NCI-H1048 (cell line): ENCODE measurements at regions not wholly inside any gene's neighbourhood (a gene's known extent, or its start where the extent isn't known, plus 50 kb on each side); places are given as distances from the start of the nearest gene placed in this dataset.

Experiments
- DNase-seq: peaks from one replicate; lab custom pipeline; 2025; lab: John Stamatoyannopoulos, UW

DNA sequence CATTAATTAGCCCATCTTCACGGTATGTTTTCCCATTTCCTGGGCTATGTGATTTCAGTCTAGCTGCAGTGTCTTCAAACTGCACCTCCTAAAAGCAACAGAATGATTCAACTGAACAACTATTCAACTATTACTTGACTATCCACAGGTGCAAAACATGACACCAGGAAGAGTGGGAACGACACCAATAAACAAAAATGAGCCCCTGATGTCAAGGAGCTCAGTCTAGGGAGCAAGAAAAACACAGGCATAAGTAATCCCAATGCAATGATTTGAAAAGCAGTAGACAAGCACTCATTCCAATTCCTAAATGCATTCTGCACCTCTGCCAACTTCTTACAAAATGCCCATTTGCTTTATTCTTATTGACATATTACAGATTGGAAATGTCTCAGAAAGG lies 285.6 kb downstream of the ETS1 start:
- no peak for DNase-seq

DNA sequence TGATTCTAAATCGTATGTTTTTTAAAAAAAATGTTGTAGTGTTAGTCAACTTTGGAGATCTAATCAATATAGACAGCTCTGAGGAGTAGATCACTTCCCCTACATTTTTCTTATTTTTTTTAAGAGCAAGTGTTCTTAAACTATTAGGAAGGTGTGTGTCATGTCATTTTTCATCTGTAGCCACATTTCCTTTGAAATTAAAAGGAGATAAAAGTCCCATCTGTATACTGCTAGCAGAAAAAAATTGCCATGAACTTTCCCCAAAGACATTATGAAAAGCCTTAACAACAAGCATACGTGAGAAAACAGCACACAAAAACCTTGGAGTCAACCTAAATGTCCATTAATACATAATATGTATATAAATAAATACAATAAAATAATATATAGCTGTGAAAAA lies 286.6 kb downstream of the ETS1 start:
- no peak for DNase-seq

DNA sequence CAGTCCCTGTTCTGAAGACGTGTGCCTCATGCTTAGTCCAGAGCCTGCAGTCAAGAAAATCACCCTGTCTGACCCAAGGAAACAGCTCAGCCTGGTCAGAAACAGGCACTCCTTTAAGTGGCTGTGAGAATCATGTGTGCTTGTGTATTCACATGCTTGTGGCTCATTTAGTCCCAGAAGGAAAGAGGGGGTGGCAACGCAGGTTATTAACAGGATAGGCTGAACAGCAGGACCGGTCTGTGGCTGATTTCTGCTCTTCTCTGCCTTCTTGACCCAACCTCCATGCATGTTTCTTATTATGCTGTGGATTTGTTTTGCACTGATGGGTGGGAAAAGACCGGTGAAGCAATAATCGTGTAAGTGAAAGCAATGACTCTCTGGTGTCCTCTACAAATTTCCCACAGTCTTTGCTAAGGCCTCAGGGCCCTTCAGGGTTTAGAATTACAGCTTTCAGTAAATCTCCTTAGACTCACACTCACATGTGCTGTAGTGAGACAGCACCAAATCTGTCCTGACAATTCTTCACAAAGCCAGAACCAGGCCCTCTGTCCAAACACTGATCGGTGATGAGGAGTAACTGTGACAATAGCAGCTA lies 288.1 kb downstream of the ETS1 start:
- DNase-seq, result no peak

DNA sequence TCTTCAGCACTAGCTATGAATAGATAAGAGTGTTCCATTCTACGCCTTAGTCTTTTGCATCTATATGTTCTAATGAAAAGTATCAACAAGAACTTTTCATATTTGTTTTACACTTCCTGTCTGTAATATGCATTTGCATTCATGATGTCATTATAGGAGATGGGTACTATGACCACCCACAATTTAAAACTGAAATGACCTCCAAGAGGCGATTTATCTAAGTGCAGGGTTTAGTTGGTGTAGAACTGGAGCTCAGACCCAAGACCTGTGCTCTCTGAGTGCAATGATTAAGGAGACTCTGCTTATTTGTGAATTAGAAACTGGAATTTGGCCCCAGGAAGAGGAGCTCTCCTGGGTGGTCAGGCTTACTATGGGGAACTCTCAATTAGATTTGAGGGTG lies 289.1 kb downstream of the ETS1 start:
- no peak for DNase-seq

DNA sequence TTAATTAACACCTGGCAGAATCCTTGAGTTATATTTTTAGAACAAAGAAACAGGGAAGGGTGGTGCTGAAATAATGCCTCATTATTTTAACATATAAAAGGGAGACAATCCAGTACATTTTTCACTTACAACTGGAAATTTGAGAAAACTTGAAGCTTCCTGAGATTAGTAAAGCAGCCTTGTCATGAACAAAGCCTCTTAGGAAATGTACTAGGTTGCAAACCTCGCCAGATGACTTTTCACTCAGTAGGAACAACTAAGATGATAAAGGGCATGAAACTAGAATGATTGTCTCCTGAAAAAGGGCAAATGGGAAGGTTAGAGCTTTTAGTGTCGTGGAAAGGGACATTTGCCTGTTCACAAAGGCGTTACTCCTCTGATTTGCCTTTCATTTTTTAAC lies 289.6 kb downstream of the ETS1 start:
- no peak for DNase-seq

DNA sequence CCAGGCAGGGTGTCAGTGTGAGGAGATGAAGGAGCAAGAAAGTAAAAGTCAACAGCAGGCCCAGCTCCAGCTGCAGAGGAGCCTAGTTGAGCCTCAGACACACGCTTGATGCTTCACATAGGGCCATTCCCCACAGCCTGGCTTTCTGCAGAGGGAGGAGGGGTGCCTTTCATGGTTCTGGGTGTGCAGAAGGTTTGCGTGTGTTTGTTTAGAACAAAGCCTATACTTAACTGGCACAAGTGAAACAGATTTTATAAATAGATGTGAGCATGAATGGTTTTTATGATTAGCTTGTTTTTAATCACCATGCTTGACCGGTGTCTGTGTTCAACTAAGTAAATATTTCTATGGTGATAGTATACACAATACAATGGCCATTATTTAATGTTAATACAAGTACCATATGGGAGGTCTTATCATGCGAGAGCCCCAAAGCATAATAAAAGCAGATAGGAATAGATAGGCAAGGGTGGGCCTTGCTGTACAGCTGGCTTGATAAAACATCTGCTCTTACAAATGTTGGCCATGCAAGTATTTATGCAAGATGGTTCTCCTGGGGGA lies 290.2 kb downstream of the ETS1 start:
- no peak for DNase-seq

DNA sequence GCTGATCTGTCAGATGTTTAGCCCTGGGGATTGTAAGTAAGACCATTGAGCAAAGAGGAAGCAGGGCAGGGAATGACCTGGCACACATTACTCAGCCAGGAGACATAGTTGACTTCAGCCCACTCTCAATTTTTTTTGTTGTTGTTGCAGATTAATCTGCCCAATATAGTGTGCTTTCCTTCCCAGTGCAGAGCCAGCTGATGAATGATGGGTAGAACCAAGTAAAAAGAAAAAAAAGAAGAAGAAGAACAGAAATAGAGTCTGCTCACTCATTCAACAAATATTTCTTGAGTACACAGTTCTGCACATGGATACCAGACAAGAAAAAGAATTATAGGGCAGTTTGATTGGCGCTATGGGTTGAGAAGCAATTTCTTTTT lies 292.7 kb downstream of the ETS1 start:
- DNase-seq, result no peak

DNA sequence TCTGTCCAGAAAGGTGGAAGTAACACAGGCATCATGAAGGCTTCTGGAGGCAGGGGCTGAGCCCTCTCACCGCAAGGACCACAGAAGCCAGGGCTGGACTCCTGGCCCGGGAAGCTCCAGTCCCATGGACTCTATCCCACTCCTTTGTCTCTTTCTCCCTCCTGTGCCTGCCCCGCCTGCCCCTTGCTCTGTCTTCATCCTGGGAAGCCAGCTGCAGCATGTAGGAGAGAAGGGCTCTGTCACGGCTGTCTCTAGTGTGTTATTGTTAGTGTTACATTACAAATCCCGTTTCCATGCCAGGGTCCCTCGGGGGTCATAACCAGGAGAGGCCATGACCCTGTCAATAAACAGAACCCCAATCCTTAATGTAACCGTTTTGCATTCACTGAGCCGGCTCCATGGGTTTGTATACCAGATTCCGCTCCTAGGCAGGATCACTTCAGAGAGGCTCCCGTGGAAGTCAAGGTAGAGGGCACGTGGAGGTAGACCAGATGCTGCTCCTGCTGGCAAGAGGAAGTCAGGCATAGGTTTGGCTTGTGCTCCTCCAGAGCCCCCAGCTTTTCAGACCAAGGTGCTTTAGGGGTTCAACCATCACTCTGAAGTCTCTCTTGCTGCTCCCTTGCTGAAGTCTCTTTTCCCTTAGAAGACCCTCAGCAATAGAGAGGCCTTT lies 293.2 kb downstream of the ETS1 start:
- DNase-seq, result no peak

DNA sequence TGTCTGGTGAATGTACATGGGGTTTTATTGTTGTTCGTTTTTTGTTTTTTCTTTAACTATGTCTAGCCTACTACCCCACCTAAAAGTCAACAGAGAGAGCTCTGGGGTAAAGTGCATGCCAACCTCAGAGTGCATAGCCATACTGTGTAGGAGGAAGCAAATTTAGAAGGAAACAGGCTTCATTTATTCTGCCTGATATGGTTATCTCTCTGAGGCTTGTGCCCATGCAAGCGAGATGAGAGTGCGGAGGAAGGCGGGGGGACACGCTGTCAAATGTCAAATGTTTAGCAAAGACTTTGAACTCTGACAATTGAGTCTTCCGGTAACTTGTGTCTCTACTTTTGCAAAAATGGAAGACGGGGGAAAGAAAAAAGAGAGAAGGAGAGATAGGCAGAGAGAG lies 295.5 kb downstream of the ETS1 start:
- DNase-seq, result no peak

DNA sequence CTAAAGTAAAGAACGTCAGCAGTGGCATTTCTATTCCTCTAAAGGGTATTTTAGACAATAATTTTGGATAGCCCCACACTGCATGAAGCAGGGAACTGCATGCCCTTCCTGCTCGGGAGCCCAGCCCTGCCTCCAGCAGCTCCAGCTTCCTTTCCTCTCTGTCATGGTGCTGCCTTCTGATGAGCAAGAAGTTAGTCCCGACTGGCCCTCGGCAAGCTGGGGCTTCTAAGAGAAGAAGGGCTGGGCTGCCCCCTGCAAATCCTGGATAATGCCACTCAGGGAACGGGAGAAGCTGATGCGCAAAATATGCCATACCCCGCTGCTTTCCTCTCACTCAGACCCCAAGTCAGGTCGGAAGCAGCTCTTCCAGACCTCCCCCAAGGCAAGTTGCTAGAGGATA lies 296.4 kb downstream of the ETS1 start:
- DNase-seq, result no peak

DNA sequence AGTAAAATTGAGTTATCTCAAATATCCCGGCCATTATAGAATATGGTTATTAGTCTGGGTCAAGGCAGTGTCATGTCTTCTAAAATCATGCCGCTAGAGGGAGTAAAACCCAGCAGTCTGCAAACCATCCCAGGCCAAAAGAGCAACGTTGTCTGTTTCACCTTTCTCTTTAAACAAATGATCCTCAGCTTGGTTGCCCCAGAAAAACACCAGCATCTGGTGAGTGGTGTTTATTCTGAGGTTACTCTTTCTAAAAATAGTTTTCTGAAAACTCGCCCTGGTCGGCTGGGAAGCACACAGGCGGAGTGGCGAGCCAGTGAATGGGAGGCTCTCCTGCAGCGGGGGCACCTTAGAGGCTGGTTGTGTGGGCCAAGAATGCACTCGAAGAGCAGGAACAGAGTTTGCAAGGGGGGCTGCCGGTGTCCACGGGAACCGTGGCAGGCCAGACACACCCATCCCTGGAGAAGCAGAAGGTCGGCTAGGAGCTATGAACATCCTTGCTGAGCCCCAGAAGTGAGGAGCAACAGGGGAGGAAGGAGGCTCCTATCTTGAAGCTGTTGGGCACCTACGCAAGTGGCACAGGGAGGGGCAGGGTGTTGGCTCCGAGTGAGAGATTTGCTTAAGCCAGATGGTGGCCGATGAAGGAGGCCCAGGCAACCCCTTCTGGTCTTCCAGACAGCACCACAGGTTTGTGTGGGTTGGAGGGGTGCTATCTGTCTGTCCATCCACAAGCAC lies 297.1 kb downstream of the ETS1 start:
- peak; percentile 45 for DNase-seq

DNA sequence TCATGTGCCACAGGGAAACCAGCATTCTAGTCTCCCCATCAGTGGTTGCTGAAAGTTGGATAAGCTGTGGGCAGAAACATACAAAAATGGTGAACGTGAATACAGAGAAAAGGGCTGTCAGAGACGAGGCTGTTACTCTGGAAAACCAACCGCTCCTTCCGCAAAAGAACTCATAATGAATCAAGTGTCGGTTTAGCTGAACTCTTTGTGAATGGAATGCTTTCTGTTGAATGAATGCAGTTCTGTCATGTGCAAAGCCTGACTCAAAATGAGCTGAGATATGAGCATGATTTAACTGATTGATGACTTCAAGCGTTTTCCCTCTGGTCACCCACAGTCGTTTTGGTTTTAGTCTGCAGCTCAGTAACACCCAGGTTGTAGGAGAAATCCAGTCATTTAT lies 298.3 kb downstream of the ETS1 start:
- no peak for DNase-seq

DNA sequence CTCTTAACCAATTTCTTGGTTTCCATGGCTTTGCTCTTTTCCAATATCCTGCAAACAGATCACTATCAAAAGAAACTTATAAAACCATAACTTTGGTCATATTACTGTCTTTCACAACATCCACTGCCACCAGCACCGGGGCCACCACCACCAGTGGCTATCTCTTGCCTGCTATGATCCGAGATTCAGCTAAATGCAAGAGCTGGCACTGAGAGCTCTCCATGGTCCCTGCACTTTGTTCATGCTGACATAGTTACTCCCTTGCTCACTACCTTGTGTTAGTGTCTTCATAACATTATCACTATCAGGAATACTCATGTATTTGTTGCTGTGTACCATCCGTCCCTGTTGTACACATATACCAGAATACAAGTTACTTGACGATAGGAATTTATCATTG lies 299.0 kb downstream of the ETS1 start:
- DNase-seq, result no peak

DNA sequence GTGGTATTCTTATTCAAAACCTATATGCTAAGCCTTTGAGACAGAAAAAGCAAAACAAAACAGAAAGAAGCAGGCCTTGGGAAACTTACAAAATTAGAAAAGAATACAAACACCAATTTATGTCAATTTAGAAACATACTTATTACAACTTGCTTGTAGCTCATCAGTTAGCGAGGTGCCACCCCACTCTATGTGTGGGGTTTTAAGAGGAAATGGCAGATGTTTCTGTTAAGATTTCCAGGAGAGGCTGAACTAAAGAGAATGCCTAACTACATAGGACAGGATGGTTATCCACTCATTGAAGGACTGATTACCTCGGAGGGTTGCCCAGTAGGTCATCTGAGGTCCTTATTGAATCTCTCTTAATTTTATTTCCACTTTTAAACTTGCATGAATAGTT lies 302.0 kb downstream of the ETS1 start:
- DNase-seq, result no peak

DNA sequence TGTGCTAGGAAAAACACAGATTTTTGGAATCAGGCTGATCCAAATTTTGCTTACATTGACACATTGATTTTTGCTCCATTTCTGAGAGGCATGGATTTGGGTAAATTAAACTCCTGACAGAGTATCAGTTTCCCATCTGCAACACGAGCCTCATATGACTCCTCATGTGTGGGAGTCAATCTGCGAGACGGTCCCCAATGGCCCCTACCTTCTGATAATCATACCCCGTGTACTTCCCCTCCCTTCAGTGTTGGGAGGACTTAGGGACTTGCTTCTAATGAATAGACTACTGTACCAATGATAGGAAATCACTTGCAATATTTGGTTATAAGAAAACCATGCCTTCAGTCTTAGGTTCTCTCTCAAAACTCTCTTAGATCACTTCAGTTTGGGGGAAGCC lies 302.7 kb downstream of the ETS1 start:
- no peak for DNase-seq

DNA sequence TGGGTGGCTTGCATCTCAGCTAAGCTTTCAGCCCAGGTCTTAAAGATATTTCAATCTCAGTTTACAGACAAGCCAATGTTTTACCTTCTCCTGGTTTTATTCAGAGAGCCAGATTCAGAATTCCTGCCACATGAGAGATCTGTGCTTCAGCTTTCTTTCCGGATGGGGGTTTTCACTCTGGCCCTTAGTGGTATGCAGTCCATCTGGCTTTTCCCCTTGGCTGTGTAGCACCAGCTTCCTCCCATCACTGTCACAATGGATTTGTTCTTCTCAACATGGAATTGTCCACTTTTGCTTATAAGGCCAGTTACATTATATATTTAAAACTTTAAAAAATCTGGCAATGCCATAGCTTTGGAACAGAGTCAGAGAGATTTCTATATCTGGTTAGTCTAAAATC lies 303.9 kb downstream of the ETS1 start:
- DNase-seq, result no peak

DNA sequence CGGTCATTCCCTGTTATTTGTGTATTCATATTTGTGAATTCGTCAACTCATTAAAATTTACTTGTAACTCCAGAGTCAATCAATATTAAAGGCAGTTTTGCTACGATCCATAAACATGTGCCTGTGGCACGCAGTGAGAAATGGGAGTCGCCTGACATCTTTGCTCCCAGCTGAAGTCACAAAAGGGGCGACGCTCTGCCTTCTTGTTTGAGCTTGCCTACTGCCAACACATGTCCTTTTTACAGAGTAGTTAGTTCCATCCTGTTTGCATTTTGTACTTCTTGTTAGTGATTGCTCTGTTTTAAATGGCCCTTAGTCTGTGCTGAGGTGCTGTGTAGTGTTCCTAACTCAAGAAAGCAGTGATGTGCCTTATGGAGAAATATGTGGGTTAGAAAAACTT lies 305.3 kb downstream of the ETS1 start:
- no peak for DNase-seq

DNA sequence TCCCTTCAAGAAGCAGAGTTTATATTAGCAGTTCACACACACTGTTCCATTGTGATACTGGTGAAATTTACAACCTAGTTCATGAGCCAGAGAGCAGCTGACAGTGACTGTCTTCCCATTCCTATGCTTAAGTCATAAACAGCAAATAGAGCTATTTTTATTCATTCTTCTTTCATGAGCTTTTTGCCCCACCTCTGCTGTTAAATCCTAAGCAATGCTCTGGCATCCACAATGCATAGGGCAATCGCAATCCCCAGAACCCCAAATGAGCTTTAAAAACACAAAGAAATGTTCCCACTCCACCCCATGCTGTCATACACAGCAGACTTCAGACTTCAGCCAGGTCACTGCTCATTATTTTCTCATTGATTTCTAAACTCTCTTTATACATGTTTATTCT lies 307.5 kb downstream of the ETS1 start:
- no peak for DNase-seq

DNA sequence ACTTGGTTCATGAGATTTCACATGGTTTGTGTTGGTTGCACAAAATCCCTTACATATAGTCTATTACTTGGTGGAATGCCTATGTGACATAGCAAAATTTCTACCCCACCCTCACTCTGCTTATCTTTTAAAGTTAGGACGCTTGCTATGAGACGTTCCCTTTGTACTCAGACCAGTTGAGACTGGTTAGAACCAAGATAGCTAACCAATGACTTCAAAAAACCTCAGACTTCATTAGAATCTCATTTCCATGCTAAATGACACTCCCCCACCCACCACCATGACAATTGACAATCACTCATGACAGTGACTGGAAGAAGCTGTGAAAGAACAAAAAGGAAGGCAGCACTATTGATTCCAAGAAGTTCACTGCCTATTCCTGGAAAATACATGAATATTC lies 313.6 kb downstream of the ETS1 start:
- DNase-seq, result no peak

DNA sequence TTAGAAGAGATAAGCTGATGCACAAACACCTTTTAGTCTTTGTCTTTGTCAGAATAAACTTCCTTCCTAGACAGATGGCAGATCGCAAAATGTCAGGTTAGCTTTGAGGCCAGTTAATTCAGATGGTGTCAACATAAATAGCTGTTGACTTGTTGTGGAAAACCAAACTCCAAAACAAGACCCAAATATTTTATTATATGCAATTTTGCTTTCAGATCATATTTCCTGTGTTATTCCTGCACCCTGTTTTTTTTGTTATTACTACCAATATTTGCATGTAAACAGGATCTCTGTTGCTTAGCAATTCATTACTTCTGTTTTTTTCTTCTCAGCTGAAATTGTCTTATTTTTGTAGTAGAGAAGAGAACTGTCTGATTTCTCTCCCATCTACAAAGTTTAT lies 316.0 kb downstream of the ETS1 start:
- DNase-seq, result no peak

DNA sequence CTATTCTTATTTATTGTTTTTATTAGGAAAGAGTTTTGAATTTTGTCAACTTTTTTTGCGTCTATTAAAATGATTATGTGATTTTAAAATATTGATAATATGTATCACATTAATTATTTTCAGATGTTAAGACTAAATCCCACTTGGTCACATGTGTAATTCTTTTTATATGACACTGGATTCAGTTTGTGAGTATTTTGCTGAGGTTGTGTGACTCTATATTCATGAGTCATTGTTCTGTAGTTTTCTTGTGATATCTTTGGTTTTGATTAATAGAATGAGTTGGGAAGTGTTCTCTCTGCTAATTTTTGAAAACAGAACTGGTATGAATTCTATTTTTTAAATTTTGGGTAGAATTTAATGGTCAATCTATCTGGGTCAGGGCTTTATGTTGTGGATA lies 317.9 kb downstream of the ETS1 start:
- DNase-seq, result no peak

DNA sequence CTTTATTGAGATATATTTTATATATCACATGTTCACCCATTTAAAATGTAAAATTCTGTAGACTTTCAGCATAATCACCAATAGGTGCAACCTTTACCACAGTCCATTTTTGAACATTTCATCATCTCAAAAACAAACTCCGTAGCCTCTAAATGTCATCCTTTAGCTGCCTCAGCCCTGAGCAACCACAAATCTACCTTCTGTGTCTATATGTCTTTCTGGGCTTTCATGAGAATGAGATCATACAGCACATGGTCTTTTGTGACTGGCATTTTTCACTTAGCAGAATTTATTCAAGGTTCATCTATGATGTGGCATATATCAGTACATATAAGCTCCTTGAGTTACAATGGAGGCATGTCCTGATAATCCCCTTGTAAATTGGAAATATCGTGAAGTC lies 320.5 kb downstream of the ETS1 start:
- no peak for DNase-seq
